SU-DHL-6 (cell line): ENCODE measurements at regions not wholly inside any gene's neighbourhood (a gene's known extent, or its start where the extent isn't known, plus 50 kb on each side); places are given as distances from the start of the nearest gene placed in this dataset.

Experiments used
- EZH2phosphoT487 ChIP-seq: fragments of 200-600 bp; sonication (generic), shearing (Covaris generic); conservative IDR thresholded peaks from 2 replicates; pipeline ENCODE4 v1.6.1; 2018; ENCODE audit warnings: mild to moderate bottlenecking, antibody characterized with exemption, low read length, moderate library complexity, mixed read lengths
- TF ChIP-seq, protein P1 (sequence below): fragments of 200-600 bp; sonication (generic); IDR thresholded peaks from one replicate; pipeline ENCODE4 v1.5.1; 2017; ENCODE audit warnings: antibody characterized with exemption, mild to moderate bottlenecking, low read length, moderate library complexity; ENCODE audit not compliant: insufficient read depth, poor library complexity, severe bottlenecking

DNA sequence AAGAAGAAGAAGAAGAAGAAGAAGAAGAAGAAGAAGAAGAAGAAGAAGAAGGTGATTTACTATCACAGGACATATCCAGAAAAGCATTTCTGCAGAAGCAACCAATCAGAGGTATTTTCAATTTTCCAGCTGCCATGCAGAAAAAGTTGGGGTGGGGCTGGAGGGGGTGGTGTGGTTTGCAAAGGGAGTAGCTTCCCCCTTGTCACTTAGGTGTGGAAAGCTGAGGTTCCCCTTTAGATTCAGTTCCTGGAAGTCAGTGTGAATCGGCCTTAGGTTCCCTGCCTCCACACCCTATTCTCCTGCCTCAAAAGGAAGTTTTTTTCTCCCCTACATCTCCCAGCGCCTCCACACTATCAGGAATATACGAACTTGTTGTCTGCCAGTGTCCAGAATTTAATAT lies 276.7 kb upstream of the ARRDC4 start:
- TF ChIP-seq, protein P1, sequence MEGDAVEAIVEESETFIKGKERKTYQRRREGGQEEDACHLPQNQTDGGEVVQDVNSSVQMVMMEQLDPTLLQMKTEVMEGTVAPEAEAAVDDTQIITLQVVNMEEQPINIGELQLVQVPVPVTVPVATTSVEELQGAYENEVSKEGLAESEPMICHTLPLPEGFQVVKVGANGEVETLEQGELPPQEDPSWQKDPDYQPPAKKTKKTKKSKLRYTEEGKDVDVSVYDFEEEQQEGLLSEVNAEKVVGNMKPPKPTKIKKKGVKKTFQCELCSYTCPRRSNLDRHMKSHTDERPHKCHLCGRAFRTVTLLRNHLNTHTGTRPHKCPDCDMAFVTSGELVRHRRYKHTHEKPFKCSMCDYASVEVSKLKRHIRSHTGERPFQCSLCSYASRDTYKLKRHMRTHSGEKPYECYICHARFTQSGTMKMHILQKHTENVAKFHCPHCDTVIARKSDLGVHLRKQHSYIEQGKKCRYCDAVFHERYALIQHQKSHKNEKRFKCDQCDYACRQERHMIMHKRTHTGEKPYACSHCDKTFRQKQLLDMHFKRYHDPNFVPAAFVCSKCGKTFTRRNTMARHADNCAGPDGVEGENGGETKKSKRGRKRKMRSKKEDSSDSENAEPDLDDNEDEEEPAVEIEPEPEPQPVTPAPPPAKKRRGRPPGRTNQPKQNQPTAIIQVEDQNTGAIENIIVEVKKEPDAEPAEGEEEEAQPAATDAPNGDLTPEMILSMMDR, result no peak
- no peak for TF ChIP-seq EZH2phosphoT487
